ENCODE measurements at regions not wholly inside any gene's neighbourhood (a gene's known extent, or its start where the extent isn't known, plus 50 kb on each side); places are given as distances from the start of the nearest gene placed in this dataset.
"Not testable (repeated sequence)": the region's sequence is repeated elsewhere in the genome, so short reads cannot be mapped to it uniquely, and the experiment has no call there.

GRCh38 chr11:101705972-101706371 is 122.2 kb upstream of the TRPC6 start:
- Histone ChIP-seq H3K9me3 (no peaks in the 10 kb centered on the region), H3K4me1 (no peaks in the 10 kb centered on the region), H3K4me3 (no peak overlapping the region), H3K36me3 (no peaks in the 10 kb centered on the region), H3K27ac (replicated peaks in 1 of 4) (no peak overlapping the region), H3K27me3 (no peaks in the 10 kb centered on the region)
- WGBS = 62% methylated on average over 1 of the region's 1 CpG
- TF ChIP-seq CTCF (IDR thresholded peaks at IDR 0.05) (no peak), POLR2AphosphoS5 (IDR thresholded peaks at IDR 0.05) (no peak), POLR2A (IDR thresholded peaks at IDR 0.05; ENCODE audit: low read depth) (no peak), EP300 (IDR thresholded peaks at IDR 0.05) (no peak)
- intact Hi-C loops (cut with DNase I) = no loop called here
- no peak for DNase-seq (ENCODE audit: extremely low spot score)

DNA sequence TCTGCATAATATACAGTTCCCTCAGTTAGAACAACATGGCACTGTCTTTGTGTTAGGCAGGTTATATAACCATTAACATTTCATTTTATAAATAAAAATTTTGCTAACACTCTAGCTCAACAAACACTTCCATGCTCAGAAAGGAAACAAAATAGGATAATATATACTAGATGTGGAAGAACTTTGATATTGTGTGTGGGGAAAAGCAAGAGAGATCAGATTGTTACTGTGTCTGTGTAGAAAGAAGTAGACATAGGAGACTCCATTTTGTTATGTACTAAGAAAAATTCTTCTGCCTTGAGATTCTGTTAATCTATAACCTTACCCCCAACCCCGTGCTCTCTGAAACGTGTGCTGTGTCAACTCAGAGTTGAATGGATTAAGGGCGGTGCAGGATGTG is 111.1 kb upstream of the TRPC6 start:
- WGBS = no CpG with 5 or more reads among the region's 3 CpGs

GRCh38 chr11:101692980-101693379 is 109.2 kb upstream of the TRPC6 start:
- 81% methylated on average over 1 of the region's 1 CpG for WGBS
- intact Hi-C loops (cut with DNase I) = no loop called here
- TF ChIP-seq POLR2A (IDR thresholded peaks at IDR 0.05; ENCODE audit: low read depth) (no peak), POLR2AphosphoS5 (IDR thresholded peaks at IDR 0.05) (no peak), EP300 (IDR thresholded peaks at IDR 0.05) (no peak), CTCF (IDR thresholded peaks at IDR 0.05) (no peak)
- DNase-seq (ENCODE audit: extremely low spot score) = no peak
- H3K27ac ChIP-seq (replicated peaks in 1 of 4) = no peak overlapping the region
- H3K36me3 ChIP-seq = no peaks in the 10 kb centered on the region
- no peak overlapping the region for H3K4me3 ChIP-seq
- H3K4me1 ChIP-seq = no peaks in the 10 kb centered on the region
- H3K27me3 ChIP-seq = no peaks in the 10 kb centered on the region
- H3K9me3 ChIP-seq = no peaks in the 10 kb centered on the region

More for the DNA sequence above, 111.1 kb upstream of the TRPC6 start:
- H3K4me1 ChIP-seq; intact Hi-C loops (cut with DNase I); H3K27me3 ChIP-seq; H3K36me3 ChIP-seq; H3K4me3 ChIP-seq; H3K27ac ChIP-seq (replicated peaks in 1 of 4); H3K9me3 ChIP-seq; DNase-seq (ENCODE audit: extremely low spot score): not testable (repeated sequence)

DNA sequence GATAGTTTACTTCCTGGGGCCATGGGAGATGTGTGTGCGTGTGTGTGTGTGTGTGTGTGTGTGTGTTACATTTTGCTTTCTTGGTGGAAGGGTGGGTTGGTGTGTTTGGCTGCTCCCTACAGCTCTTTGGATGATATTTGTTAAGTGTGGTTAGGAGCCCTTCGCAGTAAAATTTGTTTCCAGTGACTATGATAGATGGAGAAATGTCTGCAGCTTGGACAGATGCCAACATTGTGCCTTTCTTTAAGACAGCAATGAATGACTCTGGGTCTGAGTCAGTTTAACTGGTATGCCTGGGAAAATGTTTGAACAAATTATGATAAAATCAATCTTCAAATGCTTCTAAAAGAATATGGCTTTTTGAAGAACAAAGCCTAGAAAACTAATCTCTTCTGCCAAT is 102.7 kb upstream of the TRPC6 start:
- Histone ChIP-seq H3K4me3 (no peak overlapping the region), H3K4me1 (peaks cover 0 to 4% (median 0%) of the 10 kb centered on the region in 4 donors), H3K27me3 (no peaks in the 10 kb centered on the region), H3K36me3 (no peaks in the 10 kb centered on the region), H3K27ac (replicated peaks in 1 of 4) (no peak overlapping the region), H3K9me3 (no peaks in the 10 kb centered on the region)
- intact Hi-C loops (cut with DNase I) = no loop called here
- 6% methylated on average over 2 of the region's 2 CpGs for WGBS
- no peak for DNase-seq (ENCODE audit: extremely low spot score)
- TF ChIP-seq POLR2A (IDR thresholded peaks at IDR 0.05; ENCODE audit: low read depth) = no peak
- no peak for TF ChIP-seq POLR2AphosphoS5 (IDR thresholded peaks at IDR 0.05)
- no peak for TF ChIP-seq CTCF (IDR thresholded peaks at IDR 0.05)
- TF ChIP-seq EP300 (IDR thresholded peaks at IDR 0.05) = no peak

- no peak for DNase-seq (ENCODE audit: extremely low spot score)
- Histone ChIP-seq H3K36me3 (no peaks in the 10 kb centered on the region), H3K4me1 (peaks cover 0 to 8% (median 4%) of the 10 kb centered on the region in 4 donors), H3K4me3 (no peak overlapping the region), H3K27ac (replicated peaks in 1 of 4) (no peak overlapping the region), H3K27me3 (no peaks in the 10 kb centered on the region), H3K9me3 (no peaks in the 10 kb centered on the region)
- TF ChIP-seq EP300 (IDR thresholded peaks at IDR 0.05) = no peak
- no peak for TF ChIP-seq POLR2A (IDR thresholded peaks at IDR 0.05; ENCODE audit: low read depth)
- TF ChIP-seq POLR2AphosphoS5 (IDR thresholded peaks at IDR 0.05) = no peak
- no peak for TF ChIP-seq CTCF (IDR thresholded peaks at IDR 0.05)
- intact Hi-C loops (cut with DNase I) = no loop called here
- WGBS = 68% methylated on average over 2 of the region's 2 CpGs
Measured at GRCh38 chr11:101668236-101668635, 84.4 kb upstream of the TRPC6 start.
